HepG2 (cell line): ENCODE measurements at regions not wholly inside any gene's neighbourhood (a gene's known extent, or its start where the extent isn't known, plus 50 kb on each side); places are given as distances from the start of the nearest gene placed in this dataset.

Source experiments
- CHCHD3 ChIP-seq: sonication (generic); formaldehyde crosslinking; IDR thresholded peaks from 2 replicates; pipeline ENCODE4 v1.8.0; 2022; ENCODE audit warnings: mild to moderate bottlenecking, missing genetic modification reagents, moderate library complexity
- FLYWCH1 ChIP-seq: sonication (generic); formaldehyde crosslinking; IDR thresholded peaks from 2 replicates; pipeline ENCODE4 v1.8.1; 2023; ENCODE audit warnings: mild to moderate bottlenecking, missing genetic modification reagents
- NFYC ChIP-seq: IDR thresholded peaks from 2 replicates; pipeline ENCODE4 v1.6.1; 2016; ENCODE audit warnings: missing genetic modification reagents, missing compliant biosample characterization
- PITX1 ChIP-seq: sonication (generic); formaldehyde crosslinking; IDR thresholded peaks from 2 replicates; pipeline ENCODE4 v1.5.1; 2020; ENCODE audit warnings: mild to moderate bottlenecking, missing genetic modification reagents
- RXRA ChIP-seq: sonication (generic); formaldehyde crosslinking; IDR thresholded peaks from 2 replicates; pipeline ENCODE4 v1.5.1; 2020; ENCODE audit warnings: missing genetic modification reagents
- SMYD3 ChIP-seq: sonication (generic); formaldehyde crosslinking; IDR thresholded peaks from 2 replicates; pipeline ENCODE4 v1.8.1; 2023; ENCODE audit warnings: mild to moderate bottlenecking, missing genetic modification reagents
- XBP1 ChIP-seq: sonication (generic); formaldehyde crosslinking; IDR thresholded peaks from 2 replicates; pipeline ENCODE4 v1.5.0; 2020; ENCODE audit warnings: missing genetic modification reagents
- ZEB1 ChIP-seq: IDR thresholded peaks from 2 replicates; pipeline ENCODE4 v1.6.1; 2012; ENCODE audit warnings: mild to moderate bottlenecking, low read depth, inconsistent platforms; ENCODE audit not compliant: insufficient replicate concordance
- ZFP36 ChIP-seq: fragments of 150-350 bp; IDR thresholded peaks from 2 replicates; pipeline ENCODE4 v1.6.1; 2018; ENCODE audit warnings: borderline replicate concordance, low read length, low read depth; ENCODE audit not compliant: partially characterized antibody
- ZFYVE20 ChIP-seq: sonication (generic); formaldehyde crosslinking; IDR thresholded peaks from 2 replicates; pipeline ENCODE4 v1.8.0; 2023; ENCODE audit warnings: low read depth, mild to moderate bottlenecking, moderate library complexity, missing genetic modification reagents, borderline replicate concordance
- ZKSCAN8 ChIP-seq: IDR thresholded peaks from 2 replicates; pipeline ENCODE4 v1.6.1; 2016; ENCODE audit warnings: borderline replicate concordance, missing genetic modification reagents, missing compliant biosample characterization
- ZMYM3 ChIP-seq: sonication (generic); formaldehyde crosslinking; IDR thresholded peaks from 2 replicates; pipeline ENCODE4 v1.5.1; 2020; ENCODE audit warnings: mild to moderate bottlenecking, missing genetic modification reagents
- ZNF124 ChIP-seq: sonication (generic); formaldehyde crosslinking; IDR thresholded peaks from 2 replicates; pipeline ENCODE4 v1.4.0; 2020; ENCODE audit warnings: missing genetic modification reagents
- ZNF224 ChIP-seq: sonication (generic); formaldehyde crosslinking; IDR thresholded peaks from 2 replicates; pipeline ENCODE4 v1.5.0; 2020; ENCODE audit warnings: mild to moderate bottlenecking, missing genetic modification reagents
- ZNF33B ChIP-seq: sonication (generic); formaldehyde crosslinking; IDR thresholded peaks from 2 replicates; pipeline ENCODE4 v1.5.1; 2020; ENCODE audit warnings: mild to moderate bottlenecking, missing genetic modification reagents
- ZNF354B ChIP-seq: sonication (generic); formaldehyde crosslinking; IDR thresholded peaks from 2 replicates; pipeline ENCODE4 v1.8.0; 2022; ENCODE audit warnings: mild to moderate bottlenecking, missing genetic modification reagents
- ZNF557 ChIP-seq: sonication (generic); formaldehyde crosslinking; IDR thresholded peaks from 2 replicates; pipeline ENCODE4 v1.4.0; 2020; ENCODE audit warnings: missing genetic modification reagents
- ZNF563 ChIP-seq: sonication (generic); formaldehyde crosslinking; IDR thresholded peaks from 2 replicates; pipeline ENCODE4 v1.8.0; 2022; ENCODE audit warnings: mild to moderate bottlenecking, moderate library complexity, missing genetic modification reagents
- ZNF780A ChIP-seq: sonication (generic); formaldehyde crosslinking; IDR thresholded peaks from 2 replicates; pipeline ENCODE4 v1.8.0; 2022; ENCODE audit warnings: mild to moderate bottlenecking, missing genetic modification reagents, moderate library complexity
- TF ChIP-seq, protein P1 (sequence below): sonication (generic); formaldehyde crosslinking; IDR thresholded peaks from 2 replicates; pipeline ENCODE4 v1.5.0; 2020; ENCODE audit warnings: mild to moderate bottlenecking, missing genetic modification reagents
- TF ChIP-seq, protein P2 (sequence below): sonication (generic); formaldehyde crosslinking; IDR thresholded peaks from 2 replicates; pipeline ENCODE4 v1.9.0; 2022; ENCODE audit warnings: low read depth, missing genetic modification reagents
- TF ChIP-seq, protein P3 (sequence below): sonication (generic); formaldehyde crosslinking; conservative IDR thresholded peaks from 2 replicates; pipeline ENCODE4 v1.4.0; 2020; ENCODE audit warnings: mild to moderate bottlenecking, missing genetic modification reagents, moderate library complexity
- TF ChIP-seq, protein P4 (sequence below): sonication (generic); formaldehyde crosslinking; IDR thresholded peaks from 2 replicates; pipeline ENCODE4 v1.4.0; 2020; ENCODE audit warnings: low read depth, mild to moderate bottlenecking, missing genetic modification reagents

DNA sequence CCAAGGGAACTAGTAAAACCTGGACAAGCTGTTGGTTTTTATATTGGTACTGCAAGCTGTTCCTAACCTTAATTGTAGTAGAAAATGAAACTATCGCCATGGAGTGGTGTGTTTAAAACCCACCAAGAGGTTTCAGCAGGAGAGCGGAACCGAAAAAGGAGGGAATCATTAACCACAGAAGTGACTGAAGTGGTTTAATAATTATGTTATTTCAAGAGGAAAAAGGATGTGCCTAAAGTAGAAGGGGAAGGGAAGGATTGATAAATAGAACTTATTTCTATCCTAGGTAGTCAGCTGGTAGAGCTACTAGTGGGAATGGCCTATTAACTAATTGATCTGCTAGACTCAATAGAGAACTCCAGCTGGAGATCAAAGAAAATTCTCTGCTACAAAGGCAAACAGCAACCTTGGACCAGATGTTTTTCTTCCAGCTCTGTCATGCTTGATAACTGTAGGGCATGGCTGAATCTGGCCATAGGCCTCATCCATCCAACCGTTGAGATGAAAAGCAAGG, 91.8 kb downstream of the BAMBI start (continued):
- TF ChIP-seq, protein P1, sequence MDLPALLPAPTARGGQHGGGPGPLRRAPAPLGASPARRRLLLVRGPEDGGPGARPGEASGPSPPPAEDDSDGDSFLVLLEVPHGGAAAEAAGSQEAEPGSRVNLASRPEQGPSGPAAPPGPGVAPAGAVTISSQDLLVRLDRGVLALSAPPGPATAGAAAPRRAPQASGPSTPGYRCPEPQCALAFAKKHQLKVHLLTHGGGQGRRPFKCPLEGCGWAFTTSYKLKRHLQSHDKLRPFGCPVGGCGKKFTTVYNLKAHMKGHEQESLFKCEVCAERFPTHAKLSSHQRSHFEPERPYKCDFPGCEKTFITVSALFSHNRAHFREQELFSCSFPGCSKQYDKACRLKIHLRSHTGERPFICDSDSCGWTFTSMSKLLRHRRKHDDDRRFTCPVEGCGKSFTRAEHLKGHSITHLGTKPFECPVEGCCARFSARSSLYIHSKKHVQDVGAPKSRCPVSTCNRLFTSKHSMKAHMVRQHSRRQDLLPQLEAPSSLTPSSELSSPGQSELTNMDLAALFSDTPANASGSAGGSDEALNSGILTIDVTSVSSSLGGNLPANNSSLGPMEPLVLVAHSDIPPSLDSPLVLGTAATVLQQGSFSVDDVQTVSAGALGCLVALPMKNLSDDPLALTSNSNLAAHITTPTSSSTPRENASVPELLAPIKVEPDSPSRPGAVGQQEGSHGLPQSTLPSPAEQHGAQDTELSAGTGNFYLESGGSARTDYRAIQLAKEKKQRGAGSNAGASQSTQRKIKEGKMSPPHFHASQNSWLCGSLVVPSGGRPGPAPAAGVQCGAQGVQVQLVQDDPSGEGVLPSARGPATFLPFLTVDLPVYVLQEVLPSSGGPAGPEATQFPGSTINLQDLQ = no peak
- TF ChIP-seq ZMYM3 (no peak; the same call in 1 of the 2 replicates), FLYWCH1 (CRISPR knock-in tag) (no peak), ZNF780A (CRISPR knock-in tag) (no peak), ZKSCAN8 (0 out of 2 replicates have a peak, but pooled peaks have one; percentile 27), ZFYVE20 (CRISPR knock-in tag) (no peak), PITX1 (peak; percentile 69; the same call in 1 of the 2 replicates), ZNF557 (CRISPR knock-in tag) (no peak), ZNF124 (CRISPR knock-in tag) (0 out of 2 replicates have a peak, but pooled peaks have one; percentile 42), ZNF563 (CRISPR knock-in tag) (no peak), ZFP36 (no peak), SMYD3 (no peak), ZNF224 (CRISPR knock-in tag) (no peak), ZNF354B (no peak), XBP1 (no peak), ZEB1 (no peak), NFYC (no peak), RXRA (CRISPR knock-in tag) (no peak), ZNF33B (CRISPR knock-in tag) (no peak), CHCHD3 (no peak)
- TF ChIP-seq, protein P2, sequence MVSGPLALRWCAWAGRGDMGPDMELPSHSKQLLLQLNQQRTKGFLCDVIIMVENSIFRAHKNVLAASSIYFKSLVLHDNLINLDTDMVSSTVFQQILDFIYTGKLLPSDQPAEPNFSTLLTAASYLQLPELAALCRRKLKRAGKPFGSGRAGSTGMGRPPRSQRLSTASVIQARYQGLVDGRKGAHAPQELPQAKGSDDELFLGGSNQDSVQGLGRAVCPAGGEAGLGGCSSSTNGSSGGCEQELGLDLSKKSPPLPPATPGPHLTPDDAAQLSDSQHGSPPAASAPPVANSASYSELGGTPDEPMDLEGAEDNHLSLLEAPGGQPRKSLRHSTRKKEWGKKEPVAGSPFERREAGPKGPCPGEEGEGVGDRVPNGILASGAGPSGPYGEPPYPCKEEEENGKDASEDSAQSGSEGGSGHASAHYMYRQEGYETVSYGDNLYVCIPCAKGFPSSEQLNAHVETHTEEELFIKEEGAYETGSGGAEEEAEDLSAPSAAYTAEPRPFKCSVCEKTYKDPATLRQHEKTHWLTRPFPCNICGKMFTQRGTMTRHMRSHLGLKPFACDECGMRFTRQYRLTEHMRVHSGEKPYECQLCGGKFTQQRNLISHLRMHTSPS (CRISPR knock-in tag) = no peak
- TF ChIP-seq, protein P3, sequence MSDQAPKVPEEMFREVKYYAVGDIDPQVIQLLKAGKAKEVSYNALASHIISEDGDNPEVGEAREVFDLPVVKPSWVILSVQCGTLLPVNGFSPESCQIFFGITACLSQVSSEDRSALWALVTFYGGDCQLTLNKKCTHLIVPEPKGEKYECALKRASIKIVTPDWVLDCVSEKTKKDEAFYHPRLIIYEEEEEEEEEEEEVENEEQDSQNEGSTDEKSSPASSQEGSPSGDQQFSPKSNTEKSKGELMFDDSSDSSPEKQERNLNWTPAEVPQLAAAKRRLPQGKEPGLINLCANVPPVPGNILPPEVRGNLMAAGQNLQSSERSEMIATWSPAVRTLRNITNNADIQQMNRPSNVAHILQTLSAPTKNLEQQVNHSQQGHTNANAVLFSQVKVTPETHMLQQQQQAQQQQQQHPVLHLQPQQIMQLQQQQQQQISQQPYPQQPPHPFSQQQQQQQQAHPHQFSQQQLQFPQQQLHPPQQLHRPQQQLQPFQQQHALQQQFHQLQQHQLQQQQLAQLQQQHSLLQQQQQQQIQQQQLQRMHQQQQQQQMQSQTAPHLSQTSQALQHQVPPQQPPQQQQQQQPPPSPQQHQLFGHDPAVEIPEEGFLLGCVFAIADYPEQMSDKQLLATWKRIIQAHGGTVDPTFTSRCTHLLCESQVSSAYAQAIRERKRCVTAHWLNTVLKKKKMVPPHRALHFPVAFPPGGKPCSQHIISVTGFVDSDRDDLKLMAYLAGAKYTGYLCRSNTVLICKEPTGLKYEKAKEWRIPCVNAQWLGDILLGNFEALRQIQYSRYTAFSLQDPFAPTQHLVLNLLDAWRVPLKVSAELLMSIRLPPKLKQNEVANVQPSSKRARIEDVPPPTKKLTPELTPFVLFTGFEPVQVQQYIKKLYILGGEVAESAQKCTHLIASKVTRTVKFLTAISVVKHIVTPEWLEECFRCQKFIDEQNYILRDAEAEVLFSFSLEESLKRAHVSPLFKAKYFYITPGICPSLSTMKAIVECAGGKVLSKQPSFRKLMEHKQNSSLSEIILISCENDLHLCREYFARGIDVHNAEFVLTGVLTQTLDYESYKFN (CRISPR knock-in tag) = peak; percentile 82
- TF ChIP-seq, protein P4, sequence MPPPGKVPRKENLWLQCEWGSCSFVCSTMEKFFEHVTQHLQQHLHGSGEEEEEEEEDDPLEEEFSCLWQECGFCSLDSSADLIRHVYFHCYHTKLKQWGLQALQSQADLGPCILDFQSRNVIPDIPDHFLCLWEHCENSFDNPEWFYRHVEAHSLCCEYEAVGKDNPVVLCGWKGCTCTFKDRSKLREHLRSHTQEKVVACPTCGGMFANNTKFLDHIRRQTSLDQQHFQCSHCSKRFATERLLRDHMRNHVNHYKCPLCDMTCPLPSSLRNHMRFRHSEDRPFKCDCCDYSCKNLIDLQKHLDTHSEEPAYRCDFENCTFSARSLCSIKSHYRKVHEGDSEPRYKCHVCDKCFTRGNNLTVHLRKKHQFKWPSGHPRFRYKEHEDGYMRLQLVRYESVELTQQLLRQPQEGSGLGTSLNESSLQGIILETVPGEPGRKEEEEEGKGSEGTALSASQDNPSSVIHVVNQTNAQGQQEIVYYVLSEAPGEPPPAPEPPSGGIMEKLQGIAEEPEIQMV (CRISPR knock-in tag) = peak; percentile 63; the same call in 1 of the 2 replicates
